ENCODE measurements at regions not wholly inside any gene's neighbourhood (a gene's known extent, or its start where the extent isn't known, plus 50 kb on each side); places are given as distances from the start of the nearest gene placed in this dataset.
"Not testable (repeated sequence)": the region's sequence is repeated elsewhere in the genome, so short reads cannot be mapped to it uniquely, and the experiment has no call there.

GRCh38 chr5:91243852-91244251, 139.3 kb downstream of the ARRDC3 start:
- H3K9me1 ChIP-seq (ENCODE audit: control insufficient read depth, extremely low read depth, insufficient read depth, low read length): no peaks in the 10 kb centered on the region
- H3K4me2 ChIP-seq (ENCODE audit: control insufficient read depth, extremely low read depth, insufficient read depth, low read depth, low read length): no peak overlapping the region
- no peaks in the 10 kb centered on the region for H3K9me3 ChIP-seq (ENCODE audit: control insufficient read depth, low read depth, low read length)
- dilution Hi-C loops (cut with MboI; ENCODE audit: extremely low pct_ligation_motif_present, low sequenced_read_pairs): no loop called here
- no peak overlapping the region for H2AFZ ChIP-seq (ENCODE audit: control insufficient read depth, low read length)
- no peak for TF ChIP-seq CTCF (optimal IDR thresholded peaks at IDR 0.05 in 1 of 3, IDR thresholded peaks at IDR 0.05 in 1 of 3, conservative IDR thresholded peaks at IDR 0.05 in 1 of 3; ENCODE audit: extremely low read depth in 1 of 3, insufficient read depth in 2 of 3, low read length in 3 of 3)
- TF ChIP-seq EZH2 (IDR thresholded peaks at IDR 0.05; ENCODE audit: low read length): no peak
- H3K36me3 ChIP-seq (ENCODE audit: control insufficient read depth in 2 of 2, extremely low read depth in 1 of 2, insufficient read depth in 2 of 2, low read length in 2 of 2): no peaks in the 10 kb centered on the region
- H3K9ac ChIP-seq (ENCODE audit: control insufficient read depth, extremely low read depth, insufficient read depth, low read length): no peak overlapping the region
- H3K27ac ChIP-seq (ENCODE audit: control insufficient read depth, insufficient read depth, low read length): no peak overlapping the region
- no peaks in the 10 kb centered on the region for H3K27me3 ChIP-seq (ENCODE audit: control insufficient read depth, extremely low read depth, insufficient read depth, low read length)
- no peak overlapping the region for H3K4me3 ChIP-seq (ENCODE audit: control insufficient read depth in 2 of 3, extremely low read depth in 1 of 3, insufficient read depth in 2 of 3, low read depth in 1 of 3, low read length in 3 of 3)
- no peaks in the 10 kb centered on the region for H4K20me1 ChIP-seq (ENCODE audit: control insufficient read depth, extremely low read depth, insufficient read depth, low read length)
- no peaks in the 10 kb centered on the region for H3K79me2 ChIP-seq (ENCODE audit: control insufficient read depth, insufficient read depth, low read length)
- DNase-seq (ENCODE audit: low read depth, low spot score): no peak
- no peaks in the 10 kb centered on the region for H3K4me1 ChIP-seq (ENCODE audit: control insufficient read depth, extremely low read depth, insufficient read depth, low read length)
- FAIRE-seq: no peak

- H2AFZ ChIP-seq (ENCODE audit: control insufficient read depth, low read length): no peak overlapping the region
- no peak for DNase-seq (ENCODE audit: low read depth, low spot score)
- H3K9me3 ChIP-seq (ENCODE audit: control insufficient read depth, low read depth, low read length): no peaks in the 10 kb centered on the region
- no peaks in the 10 kb centered on the region for H3K9me1 ChIP-seq (ENCODE audit: control insufficient read depth, extremely low read depth, insufficient read depth, low read length)
- no peak overlapping the region for H3K4me3 ChIP-seq (ENCODE audit: control insufficient read depth in 2 of 3, extremely low read depth in 1 of 3, insufficient read depth in 2 of 3, low read depth in 1 of 3, low read length in 3 of 3)
- no peak overlapping the region for H3K4me2 ChIP-seq (ENCODE audit: control insufficient read depth, extremely low read depth, insufficient read depth, low read depth, low read length)
- no peak for FAIRE-seq
- dilution Hi-C loops (cut with MboI; ENCODE audit: extremely low pct_ligation_motif_present, low sequenced_read_pairs): no loop called here
- TF ChIP-seq EZH2 (IDR thresholded peaks at IDR 0.05; ENCODE audit: low read length): no peak
- no peak for TF ChIP-seq CTCF (optimal IDR thresholded peaks at IDR 0.05 in 1 of 3, IDR thresholded peaks at IDR 0.05 in 1 of 3, conservative IDR thresholded peaks at IDR 0.05 in 1 of 3; ENCODE audit: extremely low read depth in 1 of 3, insufficient read depth in 2 of 3, low read length in 3 of 3)
- H3K27ac ChIP-seq (ENCODE audit: control insufficient read depth, insufficient read depth, low read length): no peak overlapping the region
- no peaks in the 10 kb centered on the region for H3K4me1 ChIP-seq (ENCODE audit: control insufficient read depth, extremely low read depth, insufficient read depth, low read length)
- H3K9ac ChIP-seq (ENCODE audit: control insufficient read depth, extremely low read depth, insufficient read depth, low read length): no peak overlapping the region
- no peaks in the 10 kb centered on the region for H3K36me3 ChIP-seq (ENCODE audit: control insufficient read depth in 2 of 2, extremely low read depth in 1 of 2, insufficient read depth in 2 of 2, low read length in 2 of 2)
- H3K27me3 ChIP-seq (ENCODE audit: control insufficient read depth, extremely low read depth, insufficient read depth, low read length): no peaks in the 10 kb centered on the region
- H3K79me2 ChIP-seq (ENCODE audit: control insufficient read depth, insufficient read depth, low read length): no peaks in the 10 kb centered on the region
- no peaks in the 10 kb centered on the region for H4K20me1 ChIP-seq (ENCODE audit: control insufficient read depth, extremely low read depth, insufficient read depth, low read length)
Observed at GRCh38 chr5:91243286-91243685, 139.8 kb downstream of the ARRDC3 start.

- H3K4me3 ChIP-seq (ENCODE audit: control insufficient read depth in 2 of 3, extremely low read depth in 1 of 3, insufficient read depth in 2 of 3, low read depth in 1 of 3, low read length in 3 of 3); H3K27me3 ChIP-seq (ENCODE audit: control insufficient read depth, extremely low read depth, insufficient read depth, low read length); H3K9me1 ChIP-seq (ENCODE audit: control insufficient read depth, extremely low read depth, insufficient read depth, low read length); H3K36me3 ChIP-seq (ENCODE audit: control insufficient read depth in 2 of 2, extremely low read depth in 1 of 2, insufficient read depth in 2 of 2, low read length in 2 of 2); H3K4me2 ChIP-seq (ENCODE audit: control insufficient read depth, extremely low read depth, insufficient read depth, low read depth, low read length); H3K27ac ChIP-seq (ENCODE audit: control insufficient read depth, insufficient read depth, low read length); DNase-seq (ENCODE audit: low read depth, low spot score); H3K79me2 ChIP-seq (ENCODE audit: control insufficient read depth, insufficient read depth, low read length); H2AFZ ChIP-seq (ENCODE audit: control insufficient read depth, low read length); H3K4me1 ChIP-seq (ENCODE audit: control insufficient read depth, extremely low read depth, insufficient read depth, low read length); H4K20me1 ChIP-seq (ENCODE audit: control insufficient read depth, extremely low read depth, insufficient read depth, low read length); H3K9me3 ChIP-seq (ENCODE audit: control insufficient read depth, low read depth, low read length); dilution Hi-C loops (cut with MboI; ENCODE audit: extremely low pct_ligation_motif_present, low sequenced_read_pairs); FAIRE-seq; H3K9ac ChIP-seq (ENCODE audit: control insufficient read depth, extremely low read depth, insufficient read depth, low read length): not testable (repeated sequence)
Observed at GRCh38 chr5:91241460-91241859, 141.7 kb downstream of the ARRDC3 start.
